Activated CD8-positive, alpha-beta T cell treated with anti-CD3 and anti-CD28 coated beads for 36 hours (primary cell): ENCODE measurements at regions not wholly inside any gene's neighbourhood (a gene's known extent, or its start where the extent isn't known, plus 50 kb on each side); places are given as distances from the start of the nearest gene placed in this dataset.

Source experiments
- ATAC-seq: fragments of 200-7000 bp; cut with Tn5 transposase; one replicate; pipeline ENCODE4 v1.10.0; 2021; ENCODE audit warnings: mild to moderate bottlenecking, moderate library complexity
- CTCF ChIA-PET: fragments of 350-600 bp; sonication (Branson Sonifier 250); formaldehyde crosslinking; loops from one replicate; lab custom pipeline; 2021; ENCODE audit warnings: antibody characterized with exemption; lab: Charles Lee
- POLR2A ChIA-PET: fragments of 350-600 bp; sonication (Branson Sonifier 250); formaldehyde crosslinking; loops from one replicate; lab custom pipeline; 2021; ENCODE audit warnings: antibody characterized with exemption; lab: Charles Lee
- DNase-seq: peaks from one replicate; pipeline ENCODE4 v3.0.0-alpha.2; 2020
- H3K27ac Mint-ChIP-seq: one replicate; pipeline ENCODE4 v1.8.0; 2021; ENCODE audit warnings: mild to moderate bottlenecking, mixed read lengths
- H3K27me3 Mint-ChIP-seq: one replicate; pipeline ENCODE4 v1.8.0; 2021; ENCODE audit warnings: mixed read lengths
- H3K36me3 Mint-ChIP-seq: one replicate; pipeline ENCODE4 v1.8.0; 2021; ENCODE audit warnings: low read depth, mixed read lengths
- H3K4me1 Mint-ChIP-seq: one replicate; pipeline ENCODE4 v1.8.0; 2021; ENCODE audit warnings: low read depth, mixed read lengths
- H3K4me3 Mint-ChIP-seq: one replicate; pipeline ENCODE4 v1.8.0; 2021; ENCODE audit warnings: mild to moderate bottlenecking, moderate library complexity, mixed read lengths
- H3K9me3 Mint-ChIP-seq: one replicate; pipeline ENCODE4 v1.8.0; 2021; ENCODE audit warnings: mixed read lengths
- CTCF ChIP-seq: fragments of 200-600 bp; IDR thresholded peaks from one replicate; pipeline ENCODE4 v1.8.0; 2022; ENCODE audit warnings: antibody characterized with exemption, mild to moderate bottlenecking
- intact Hi-C: fragments of 100-400 bp; cut with micrococcal nuclease; formaldehyde crosslinking; loops from one replicate; pipeline ENCODE4 v1.10.0; 2022

GRCh38 chr2:16123421-16123820, 183.1 kb downstream of the MYCN start:
- Mint-ChIP-seq H3K27me3 (no peaks in the 10 kb centered on the region), H3K9me3 (peaks cover 3% of the 10 kb centered on the region), H3K36me3 (no peaks in the 10 kb centered on the region), H3K4me3 (no peak overlapping the region), H3K27ac (no peak overlapping the region), H3K4me1 (no peaks in the 10 kb centered on the region)
- POLR2A ChIA-PET: no interaction called here
- CTCF ChIA-PET: interaction anchor here (1.2 kb wide), 1 partner anchor 486 kb away, joined by 3 read pairs; no protein-coding TSS in a partner anchor
- ATAC-seq (no peak), DNase-seq (no peak)
- no peak for TF ChIP-seq CTCF
- intact Hi-C loops: no loop called here

- ATAC-seq (no peak), DNase-seq (no peak)
- ChIA-PET POLR2A (no interaction called here), CTCF (no interaction called here)
- TF ChIP-seq CTCF: no peak
- H3K27me3 Mint-ChIP-seq: no peaks in the 10 kb centered on the region
- no peak overlapping the region for H3K27ac Mint-ChIP-seq
- peaks cover 3% of the 10 kb centered on the region for H3K9me3 Mint-ChIP-seq
- H3K4me3 Mint-ChIP-seq: no peak overlapping the region
- intact Hi-C loops: no loop called here
- H3K4me1 Mint-ChIP-seq: no peaks in the 10 kb centered on the region
- no peaks in the 10 kb centered on the region for H3K36me3 Mint-ChIP-seq
Measured at GRCh38 chr2:16122556-16122955, 182.2 kb downstream of the MYCN start.

GRCh38 chr2:16121986-16122390, 181.6 kb downstream of the MYCN start:
- H3K4me3 Mint-ChIP-seq: no peak overlapping the region

GRCh38 chr2:16121231-16121985, 181.1 kb downstream of the MYCN start:
- Mint-ChIP-seq H3K9me3 (peaks cover 3% of the 10 kb centered on the region), H3K36me3 (no peaks in the 10 kb centered on the region), H3K27ac (no peak overlapping the region), H3K4me3 (no peak overlapping the region), H3K4me1 (no peaks in the 10 kb centered on the region), H3K27me3 (no peaks in the 10 kb centered on the region)
- intact Hi-C loops: no loop called here
- TF ChIP-seq CTCF: no peak
- no peak for ATAC-seq
- DNase-seq: no peak
- CTCF ChIA-PET: interaction anchor here (1.1 kb wide), 1 partner anchor 97 kb away, joined by 3 read pairs; no protein-coding TSS in a partner anchor
- POLR2A ChIA-PET: no interaction called here

More at GRCh38 chr2:16121986-16122390, 181.6 kb downstream of the MYCN start:
- H3K4me1 Mint-ChIP-seq: no peaks in the 10 kb centered on the region
- H3K27me3 Mint-ChIP-seq: no peaks in the 10 kb centered on the region
- no peaks in the 10 kb centered on the region for H3K36me3 Mint-ChIP-seq
- H3K9me3 Mint-ChIP-seq: peaks cover 3% of the 10 kb centered on the region
- intact Hi-C loops: no loop called here
- no peak for TF ChIP-seq CTCF
- ChIA-PET POLR2A (no interaction called here), CTCF (interaction anchor here (1.1 kb wide), 1 partner anchor 96 kb away, joined by 3 read pairs; no protein-coding TSS in a partner anchor)
- no peak overlapping the region for H3K27ac Mint-ChIP-seq
- no peak for DNase-seq
- ATAC-seq: no peak

- no peak for ATAC-seq
- intact Hi-C loops: no loop called here
- CTCF ChIA-PET: interaction anchor here (1.1 kb wide), 1 partner anchor 98 kb away, joined by 3 read pairs; no protein-coding TSS in a partner anchor
- POLR2A ChIA-PET: no interaction called here
- no peak for DNase-seq
- Mint-ChIP-seq H3K4me3 (no peak overlapping the region), H3K27ac (no peak overlapping the region), H3K9me3 (peaks cover 3% of the 10 kb centered on the region), H3K36me3 (no peaks in the 10 kb centered on the region), H3K27me3 (no peaks in the 10 kb centered on the region), H3K4me1 (no peaks in the 10 kb centered on the region)
- no peak for TF ChIP-seq CTCF
Measured at GRCh38 chr2:16120591-16121180, 180.3 kb downstream of the MYCN start.
